SK-N-SH (cell line): ENCODE measurements at regions not wholly inside any gene's neighbourhood (a gene's known extent, or its start where the extent isn't known, plus 50 kb on each side); places are given as distances from the start of the nearest gene placed in this dataset.

Experiments used
- CTCF ChIA-PET: fragments of 300-600, 350-600 bp; formaldehyde crosslinking; extraction: SDS; loops from one replicate; lab custom pipeline; 2021; lab: Yijun Ruan, JAX
- POLR2A ChIA-PET: fragments of 350-600 bp; sonication (Branson Sonifier 250); formaldehyde crosslinking; extraction: SDS; loops from one replicate; lab custom pipeline; 2020; ENCODE audit warnings: antibody characterized with exemption, inconsistent platforms; lab: Yijun Ruan, JAX
- DNase-seq: peaks from one replicate; pipeline ENCODE4 v3.0.0; 2012
- H2AFZ ChIP-seq: fragments of 200-600 bp; sonication (generic); 2 replicates; pipeline ENCODE4 v1.8.1; 2016; ENCODE audit warnings: antibody characterized with exemption, mild to moderate bottlenecking, low read depth
- H3F3A ChIP-seq: fragments of 200-600 bp; sonication (generic); replicated peaks from 2 replicates; pipeline ENCODE3; 2016; ENCODE audit warnings: antibody characterized with exemption, mild to moderate bottlenecking; ENCODE audit not compliant: insufficient read depth
- H3K27ac ChIP-seq, 2 experiments: fragments of 200-500 bp in 1 of 2; fragments of 200-600 bp in 1 of 2; sonication (Bioruptor generic) in 1 of 2; sonication (generic), shearing (Covaris generic) in 1 of 2; 2 replicates each; pipeline versions ENCODE4 v1.5.1 to v1.6.1; 2014 to 2016; ENCODE audit warnings: low read depth in 2 of 2, inconsistent platforms in 1 of 2, low read length in 1 of 2, mild to moderate bottlenecking in 1 of 2, mixed read lengths in 1 of 2
- H3K27me3 ChIP-seq: fragments of 200-600 bp; sonication (generic), shearing (Covaris generic); 2 replicates; pipeline ENCODE4 v1.6.1; 2016; ENCODE audit warnings: mixed run types; ENCODE audit not compliant: insufficient read depth
- H3K36me3 ChIP-seq, 2 experiments: fragments of 200-500 bp in 1 of 2; fragments of 200-600 bp in 1 of 2; sonication (Bioruptor generic) in 1 of 2; sonication (generic) in 1 of 2; replicated peaks in 1 of 2; 2 replicates each; pipeline versions ENCODE3 to v1.5.1; 2014 to 2016; ENCODE audit warnings: low read length in 1 of 2, mild to moderate bottlenecking in 1 of 2; ENCODE audit not compliant: insufficient read depth in 2 of 2, control insufficient read depth in 1 of 2
- H3K4me1 ChIP-seq, 2 experiments: fragments of 200-500 bp in 1 of 2; fragments of 200-600 bp in 1 of 2; sonication (Bioruptor generic) in 1 of 2; sonication (generic), shearing (Covaris generic) in 1 of 2; 2 replicates each; pipeline versions ENCODE4 v1.5.1 to v1.6.1; 2014 to 2016; ENCODE audit warnings: low read depth in 1 of 2, low read length in 1 of 2, mixed run types in 1 of 2; ENCODE audit not compliant: insufficient read depth in 2 of 2, control insufficient read depth in 1 of 2
- H3K4me2 ChIP-seq: fragments of 200-600 bp; sonication (generic), shearing (Covaris generic); 2 replicates; pipeline ENCODE4 v1.6.1; 2017; ENCODE audit warnings: mixed run types
- H3K4me3 ChIP-seq, 2 experiments: fragments of 200-500 bp in 1 of 2; fragments of 200-600 bp in 1 of 2; sonication (Bioruptor generic) in 1 of 2; sonication (generic), shearing (Covaris generic) in 1 of 2; 2 replicates each; pipeline versions ENCODE4 v1.5.1 to v1.8.1; 2014 to 2016; ENCODE audit warnings: low read depth in 2 of 2, inconsistent platforms in 1 of 2, low read length in 1 of 2, mild to moderate bottlenecking in 1 of 2, mixed read lengths in 1 of 2, moderate library complexity in 1 of 2
- H3K79me2 ChIP-seq: fragments of 200-600 bp; sonication (generic); 2 replicates; pipeline ENCODE4 v1.8.1; 2017; ENCODE audit warnings: mild to moderate bottlenecking; ENCODE audit not compliant: insufficient read depth
- H3K9ac ChIP-seq: fragments of 200-600 bp; sonication (generic); 2 replicates; pipeline ENCODE4 v1.6.1; 2017; ENCODE audit warnings: mixed run types
- H3K9me2 ChIP-seq: fragments of 200-600 bp; sonication (generic); 2 replicates; pipeline ENCODE4 v1.6.1; 2017; ENCODE audit warnings: mixed run types
- H3K9me3 ChIP-seq: fragments of 200-600 bp; sonication (generic); 2 replicates; pipeline ENCODE4 v1.6.1; 2017; ENCODE audit warnings: mixed run types, mild to moderate bottlenecking, moderate library complexity
- H4K20me1 ChIP-seq: fragments of 200-600 bp; sonication (generic); 2 replicates; pipeline ENCODE4 v1.6.1; 2017; ENCODE audit warnings: mild to moderate bottlenecking, mixed run types; ENCODE audit not compliant: insufficient read depth
- CHD2 ChIP-seq: fragments of 150-350 bp; IDR thresholded peaks from 2 replicates; pipeline ENCODE4 v1.6.1; 2018; ENCODE audit warnings: low read length; ENCODE audit not compliant: partially characterized antibody
- EP300 ChIP-seq, 2 experiments: IDR thresholded peaks; 2 replicates each; pipeline versions ENCODE4 v1.4.0 to v1.6.1; 2012; ENCODE audit warnings: borderline replicate concordance in 1 of 2, low read depth in 1 of 2, low read length in 1 of 2
- EZH2phosphoT487 ChIP-seq: fragments of 200-600 bp; sonication (generic); IDR thresholded peaks from 2 replicates; pipeline ENCODE4 v1.6.1; 2017; ENCODE audit warnings: low read depth, mixed run types, mild to moderate bottlenecking, antibody characterized with exemption, moderate library complexity, borderline replicate concordance
- FOSL2 ChIP-seq: IDR thresholded peaks from 2 replicates; pipeline ENCODE4 v1.4.0; 2012; ENCODE audit warnings: low read depth, mild to moderate bottlenecking, moderate library complexity, borderline replicate concordance
- FOXJ3 ChIP-seq: sonication (generic); formaldehyde crosslinking; IDR thresholded peaks from 2 replicates; pipeline ENCODE4 v1.5.1; 2020; ENCODE audit warnings: mild to moderate bottlenecking, missing genetic modification reagents
- GATA2 ChIP-seq: sonication (generic); formaldehyde crosslinking; IDR thresholded peaks from 2 replicates; pipeline ENCODE4 v1.5.0; 2020; ENCODE audit warnings: mild to moderate bottlenecking, missing genetic modification reagents
- JUND ChIP-seq: IDR thresholded peaks from 2 replicates; pipeline ENCODE4 v1.4.0; 2012
- MAX ChIP-seq: IDR thresholded peaks from 2 replicates; pipeline ENCODE4 v1.4.0; 2012; ENCODE audit warnings: low read depth
- MEF2A ChIP-seq: IDR thresholded peaks from 2 replicates; pipeline ENCODE4 v1.4.0; 2012; ENCODE audit warnings: low read depth, borderline replicate concordance
- MXI1 ChIP-seq: IDR thresholded peaks from 2 replicates; pipeline ENCODE4 v1.6.1; 2012; ENCODE audit warnings: mild to moderate bottlenecking, low read depth, low read length, improper control_type of control experiment
- POLR2AphosphoS5 ChIP-seq: IDR thresholded peaks from 2 replicates; pipeline ENCODE4 v1.6.1; 2012; ENCODE audit warnings: low read depth, low read length
- REST ChIP-seq: IDR thresholded peaks from 2 replicates; pipeline ENCODE4 v1.6.1; 2012; ENCODE audit warnings: mild to moderate bottlenecking, low read depth, low read length, moderate library complexity
- RFX5 ChIP-seq: IDR thresholded peaks from 2 replicates; pipeline ENCODE4 v1.6.1; 2012; ENCODE audit warnings: mild to moderate bottlenecking, improper control_type of control experiment, low read length
- TAF1 ChIP-seq: IDR thresholded peaks from 2 replicates; pipeline ENCODE4 v1.6.1; 2012; ENCODE audit warnings: low read depth, mild to moderate bottlenecking, low read length, moderate library complexity, borderline replicate concordance
- TCF12 ChIP-seq: IDR thresholded peaks from 2 replicates; pipeline ENCODE4 v1.4.0; 2012
- TEAD4 ChIP-seq: IDR thresholded peaks from 2 replicates; pipeline ENCODE4 v1.4.0; 2012; ENCODE audit warnings: mild to moderate bottlenecking, borderline replicate concordance; ENCODE audit not compliant: insufficient read depth
- WGBS: methylation state at CpG from one replicate; pipeline ENCODE4 v1.1.6; 2017; ENCODE audit warnings: low lambda C conversion rate; 5-methylcytosine and 5-hydroxymethylcytosine counted together
- TF ChIP-seq, protein P1 (sequence below): IDR thresholded peaks from 2 replicates; pipeline ENCODE4 v1.4.0; 2012; ENCODE audit warnings: low read depth, borderline replicate concordance

DNA sequence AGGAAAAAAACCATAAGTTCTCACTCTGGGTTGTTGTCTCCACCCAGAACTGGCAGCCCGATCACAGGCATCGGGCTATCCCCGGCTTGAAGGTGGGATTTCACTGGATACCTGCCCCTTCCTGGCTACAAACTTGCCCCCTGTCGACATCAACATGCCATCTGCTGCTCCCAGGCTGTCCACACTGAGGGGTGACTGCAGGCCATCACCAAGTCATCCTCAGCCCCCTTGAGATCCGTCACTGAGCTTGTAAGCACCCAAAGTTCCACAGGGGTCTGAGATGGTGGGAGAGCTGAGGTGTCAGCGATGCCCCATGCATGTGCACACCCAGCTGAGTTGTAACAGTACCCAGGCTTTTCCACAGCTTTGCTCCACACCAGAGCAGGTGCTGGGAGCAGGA is 211.0 kb downstream of the AMY1C start:
- no peaks in the 10 kb centered on the region for H3K9me3 ChIP-seq
- H3F3A ChIP-seq = no peaks in the 10 kb centered on the region
- H3K4me3 ChIP-seq = no peak overlapping the region
- ChIA-PET CTCF (interaction anchor here (1.1 kb wide), 1 partner anchor 11 kb away, joined by 5 read pairs; no protein-coding TSS in a partner anchor), POLR2A (no interaction called here)
- no peak for DNase-seq
- H3K79me2 ChIP-seq = no peaks in the 10 kb centered on the region
- no peak overlapping the region for H3K9ac ChIP-seq
- H2AFZ ChIP-seq = no peak overlapping the region
- no peaks in the 10 kb centered on the region for H3K36me3 ChIP-seq
- no peak overlapping the region for H3K27ac ChIP-seq
- H3K4me1 ChIP-seq = no peaks in the 10 kb centered on the region
- no peaks in the 10 kb centered on the region; the same call in 1 of the 2 replicates for H3K9me2 ChIP-seq
- H4K20me1 ChIP-seq = no peaks in the 10 kb centered on the region
- 32% methylated on average over 5 of the region's 6 CpGs for WGBS
- no peak overlapping the region for H3K4me2 ChIP-seq
- H3K27me3 ChIP-seq = no peaks in the 10 kb centered on the region
- TF ChIP-seq POLR2AphosphoS5 = no peak
- TF ChIP-seq GATA2 = no peak
- TF ChIP-seq TCF12 = no peak
- TF ChIP-seq MEF2A = no peak
- no peak for TF ChIP-seq FOXJ3
- TF ChIP-seq FOSL2 = no peak
- TF ChIP-seq EZH2phosphoT487 = no peak
- no peak for TF ChIP-seq REST

GRCh38 chr1:103986792-103987191 is 237.1 kb downstream of the AMY1C start:
- no peaks in the 10 kb centered on the region for H4K20me1 ChIP-seq
- DNase-seq = no peak
- H3K9ac ChIP-seq = no peak overlapping the region
- POLR2A ChIA-PET = no interaction called here
- no peak overlapping the region for H3K4me2 ChIP-seq
- no peaks in the 10 kb centered on the region for H3K36me3 ChIP-seq
- no peaks in the 10 kb centered on the region for H3K4me1 ChIP-seq
- 34% methylated on average over 3 of the region's 3 CpGs for WGBS
- no peak for TF ChIP-seq POLR2AphosphoS5
- TF ChIP-seq TAF1 = no peak
- TF ChIP-seq EP300 (IDR thresholded peaks at IDR 0.05; ENCODE audit: borderline replicate concordance in 1 of 2, low read depth in 1 of 2, low read length in 1 of 2) = no peak
- TF ChIP-seq FOSL2 = no peak
- TF ChIP-seq, protein P1, sequence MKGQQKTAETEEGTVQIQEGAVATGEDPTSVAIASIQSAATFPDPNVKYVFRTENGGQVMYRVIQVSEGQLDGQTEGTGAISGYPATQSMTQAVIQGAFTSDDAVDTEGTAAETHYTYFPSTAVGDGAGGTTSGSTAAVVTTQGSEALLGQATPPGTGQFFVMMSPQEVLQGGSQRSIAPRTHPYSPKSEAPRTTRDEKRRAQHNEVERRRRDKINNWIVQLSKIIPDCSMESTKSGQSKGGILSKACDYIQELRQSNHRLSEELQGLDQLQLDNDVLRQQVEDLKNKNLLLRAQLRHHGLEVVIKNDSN = no peak
- TF ChIP-seq RFX5 = no peak
- TF ChIP-seq CHD2 = no peak
- TF ChIP-seq MXI1 = no peak
- TF ChIP-seq JUND = no peak
- TF ChIP-seq TEAD4 = no peak
- TF ChIP-seq MAX = no peak
- H2AFZ ChIP-seq = no peak overlapping the region
- H3K9me2 ChIP-seq = no peaks in the 10 kb centered on the region
- no peaks in the 10 kb centered on the region for H3F3A ChIP-seq
- no peak overlapping the region for H3K27ac ChIP-seq
- CTCF ChIA-PET = no interaction called here
- no peaks in the 10 kb centered on the region for H3K9me3 ChIP-seq
- H3K27me3 ChIP-seq = no peaks in the 10 kb centered on the region
- no peaks in the 10 kb centered on the region for H3K79me2 ChIP-seq
- H3K4me3 ChIP-seq = no peak overlapping the region
